K562 (cell line): ENCODE measurements at regions not wholly inside any gene's neighbourhood (a gene's known extent, or its start where the extent isn't known, plus 50 kb on each side); places are given as distances from the start of the nearest gene placed in this dataset.

Source experiments
- ATAC-seq: fragments of 200-7000 bp; cut with Tn5 transposase; 3 replicates; pipeline ENCODE4 v1.9.1; 2020; ENCODE audit warnings: moderate library complexity
- BruUV-seq: library from RNA; stranded (reverse); fragments of 400-500 nt; replicated peaks from 2 replicates; lab custom pipeline; 2021; lab: Mats Ljungman, UMichigan
- CTCF ChIA-PET: fragments of 300-600 bp; formaldehyde crosslinking; extraction: SDS; loops from one replicate; lab custom pipeline; 2021; ENCODE audit warnings: low intra/inter-chr PET ratio; lab: Yijun Ruan, JAX
- POLR2A ChIA-PET: fragments of 300-600, 350-650 bp; sonication (Branson Sonifier 250); formaldehyde crosslinking; extraction: SDS; loops from one replicate; lab custom pipeline; 2021; ENCODE audit warnings: antibody characterized with exemption, inconsistent platforms; lab: Yijun Ruan, JAX
- DNase-seq, 4 experiments: peaks; one replicate each; pipeline versions ENCODE4 v3.0.0 to v3.0.0-alpha.2; 2011 to 2018; ENCODE audit warnings: low spot score in 3 of 4, mixed read lengths in 3 of 4; ENCODE audit errors: extremely low read depth in 1 of 4
- FAIRE-seq: peaks from 2 replicates; lab custom pipeline; 2011; peaks lifted over from hg19 to GRCh38; lab: Jason Lieb, UNC
- H2AFZ ChIP-seq: 2 replicates; pipeline ENCODE4 v1.6.0; 2011; ENCODE audit warnings: low read depth, low read length, control low read depth, inconsistent platforms
- H3K27ac ChIP-seq: fragments of 200-600 bp; 3 replicates; pipeline ENCODE4 v1.8.0; 2011; ENCODE audit warnings: low read depth, mild to moderate bottlenecking, control low read depth, inconsistent platforms, low read length, moderate library complexity, mixed read lengths; ENCODE audit errors: extremely low read depth
- H3K27me3 ChIP-seq, 2 experiments: fragments of 300-600 bp in 1 of 2; 2 replicates in 1 of 2; 3 replicates in 1 of 2; pipeline versions ENCODE4 v1.6.0 to v1.8.0; 2011; ENCODE audit warnings: inconsistent platforms in 2 of 2, low read length in 2 of 2, mild to moderate bottlenecking in 1 of 2, mixed read lengths in 1 of 2, moderate library complexity in 1 of 2; ENCODE audit not compliant: control insufficient read depth in 2 of 2, insufficient read depth in 2 of 2
- H3K36me3 ChIP-seq: fragments of 300-600 bp; 3 replicates; pipeline ENCODE4 v1.8.0; 2011; ENCODE audit warnings: mild to moderate bottlenecking, low read length, inconsistent platforms; ENCODE audit not compliant: control insufficient read depth, insufficient read depth
- H3K4me1 ChIP-seq, 2 experiments: fragments of 200-600 bp in 1 of 2; replicated peaks in 1 of 2; 2 replicates in 1 of 2; 3 replicates in 1 of 2; pipeline versions ENCODE4 v1.5.1 to v1.8.0; 2011; ENCODE audit warnings: inconsistent platforms in 2 of 2, low read length in 2 of 2, mild to moderate bottlenecking in 1 of 2, mixed read lengths in 1 of 2, moderate library complexity in 1 of 2; ENCODE audit not compliant: control insufficient read depth in 2 of 2, insufficient read depth in 2 of 2
- H3K4me2 ChIP-seq: 2 replicates; pipeline ENCODE4 v1.6.1; 2011; ENCODE audit warnings: low read length, control low read depth, inconsistent platforms, mixed read lengths; ENCODE audit not compliant: insufficient read depth
- H3K4me3 ChIP-seq: fragments of 200-600 bp; sonication (generic), shearing (Covaris generic); 2 replicates; pipeline ENCODE4 v1.5.1; 2016; ENCODE audit warnings: control low read depth, inconsistent platforms
- H3K79me2 ChIP-seq: fragments of 200-600 bp; 3 replicates; pipeline ENCODE4 v1.8.0; 2011; ENCODE audit warnings: low read length, inconsistent platforms; ENCODE audit not compliant: control insufficient read depth, insufficient read depth
- H3K9ac ChIP-seq, 2 experiments: 2 replicates each; pipeline versions ENCODE4 v1.6.0 to v1.6.1; 2011; ENCODE audit warnings: low read depth in 2 of 2, low read length in 2 of 2, control low read depth in 1 of 2, inconsistent platforms in 1 of 2, mild to moderate bottlenecking in 1 of 2, mixed read lengths in 1 of 2; ENCODE audit not compliant: insufficient read depth in 1 of 2
- H3K9me1 ChIP-seq: one replicate; pipeline ENCODE4 v1.6.0; 2011; ENCODE audit warnings: inconsistent platforms, mild to moderate bottlenecking, low read length, moderate library complexity; ENCODE audit not compliant: control insufficient read depth, insufficient read depth
- H3K9me3 ChIP-seq: replicated peaks from 2 replicates; pipeline ENCODE4 v1.5.1; 2011; ENCODE audit warnings: low read depth, low read length, inconsistent platforms; ENCODE audit not compliant: control insufficient read depth, insufficient read depth
- H4K20me1 ChIP-seq: replicated peaks from 2 replicates; pipeline ENCODE4 v1.6.1; 2011; ENCODE audit warnings: low read length, inconsistent platforms, mixed read lengths; ENCODE audit not compliant: control insufficient read depth, insufficient read depth
- CAMTA2 ChIP-seq: fragments of 250-450 bp; sonication (Bioruptor Pico); conservative IDR thresholded peaks from 2 replicates; pipeline ENCODE4 v1.5.1; 2022
- ETV5 ChIP-seq: sonication (generic); formaldehyde crosslinking; IDR thresholded peaks from 2 replicates; pipeline ENCODE4 v1.4.0; 2020; ENCODE audit warnings: low read depth, mild to moderate bottlenecking, missing genetic modification reagents
- GTF2F1 ChIP-seq: IDR thresholded peaks from 2 replicates; pipeline ENCODE4 v1.6.1; 2011; ENCODE audit warnings: low read depth, low read length, improper control_type of control experiment
- WHSC1 ChIP-seq: IDR thresholded peaks from one replicate; pipeline ENCODE4 v1.6.1; 2012; ENCODE audit warnings: low read length, control low read depth, inconsistent platforms
- ZNF696 ChIP-seq: fragments of 250-450 bp; sonication (Bioruptor Pico); conservative IDR thresholded peaks from 2 replicates; pipeline ENCODE4 v1.4.0; 2020; ENCODE audit warnings: mild to moderate bottlenecking, moderate library complexity
- WGBS: fragments of 100-300 bp; shearing (Covaris generic); methylation state at CpG from one replicate; pipeline ENCODE4 v1.1.6; 2016; ENCODE audit warnings: low coverage, mixed read lengths; ENCODE audit not compliant: insufficient coverage; ENCODE audit errors: missing lambda C conversion rate; 5-methylcytosine and 5-hydroxymethylcytosine counted together
- in situ Hi-C: fragments of 300-500 bp; cut with MboI; formaldehyde crosslinking; loops from 4 replicates; pipeline ENCODE4 v1.15.0; 2018; ENCODE audit warnings: inconsistent platforms, mixed read lengths
- intact Hi-C: fragments of 100-400 bp; cut with micrococcal nuclease; formaldehyde crosslinking; loops from 2 replicates; pipeline ENCODE4 v1.14.2; 2022
- TF ChIP-seq, protein P1 (sequence below): fragments of 450-650 bp; IDR thresholded peaks from 2 replicates; pipeline ENCODE4 v1.6.1; 2016; ENCODE audit warnings: mild to moderate bottlenecking, moderate library complexity

DNA sequence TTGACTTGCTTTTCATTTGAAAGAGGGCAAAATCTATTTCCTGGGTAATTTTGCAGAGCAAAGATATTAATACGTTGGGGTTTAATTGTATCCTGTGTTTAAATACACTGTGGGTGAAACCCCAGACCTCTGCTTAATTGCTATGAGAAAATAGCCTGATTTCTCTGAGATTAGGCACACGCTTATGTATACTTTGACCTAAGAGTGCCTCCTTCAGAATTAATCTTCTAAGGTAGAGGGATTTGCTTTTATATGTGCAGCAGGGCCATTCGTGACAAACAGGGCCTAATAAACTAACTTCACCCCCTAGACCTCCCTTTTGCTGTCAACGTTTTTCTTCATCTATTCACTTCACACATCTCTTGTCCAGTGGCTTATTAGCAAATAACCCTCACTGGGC, 216.9 kb upstream of the ADGRL2 start:
- intact Hi-C loops (no loop called here), in situ Hi-C loops (no loop called here)
- no peaks in the 10 kb centered on the region for H3K4me1 ChIP-seq
- H3K9me3 ChIP-seq: no peaks in the 10 kb centered on the region
- H3K4me3 ChIP-seq: no peak overlapping the region
- no peak overlapping the region for H2AFZ ChIP-seq
- DNase-seq: no peak
- no peaks in the 10 kb centered on the region for H4K20me1 ChIP-seq
- WGBS: 1% methylated on average over 4 of the region's 4 CpGs
- H3K27me3 ChIP-seq: no peaks in the 10 kb centered on the region
- no peaks in the 10 kb centered on the region for H3K9me1 ChIP-seq
- no peaks in the 10 kb centered on the region for H3K79me2 ChIP-seq
- H3K36me3 ChIP-seq: no peaks in the 10 kb centered on the region
- H3K27ac ChIP-seq: no peak overlapping the region
- FAIRE-seq: no peak
- ChIA-PET CTCF (no interaction called here), POLR2A (no interaction called here)
- BruUV-seq: no TSS peak
- TF ChIP-seq CAMTA2 (CRISPR knock-in tag): no peak
- no peak for TF ChIP-seq GTF2F1
- no peak for TF ChIP-seq ZNF696
- TF ChIP-seq ETV5: no peak
- TF ChIP-seq WHSC1: no peak
- H3K4me2 ChIP-seq: no peak overlapping the region
- H3K9ac ChIP-seq: no peak overlapping the region
- ATAC-seq: no peak

DNA sequence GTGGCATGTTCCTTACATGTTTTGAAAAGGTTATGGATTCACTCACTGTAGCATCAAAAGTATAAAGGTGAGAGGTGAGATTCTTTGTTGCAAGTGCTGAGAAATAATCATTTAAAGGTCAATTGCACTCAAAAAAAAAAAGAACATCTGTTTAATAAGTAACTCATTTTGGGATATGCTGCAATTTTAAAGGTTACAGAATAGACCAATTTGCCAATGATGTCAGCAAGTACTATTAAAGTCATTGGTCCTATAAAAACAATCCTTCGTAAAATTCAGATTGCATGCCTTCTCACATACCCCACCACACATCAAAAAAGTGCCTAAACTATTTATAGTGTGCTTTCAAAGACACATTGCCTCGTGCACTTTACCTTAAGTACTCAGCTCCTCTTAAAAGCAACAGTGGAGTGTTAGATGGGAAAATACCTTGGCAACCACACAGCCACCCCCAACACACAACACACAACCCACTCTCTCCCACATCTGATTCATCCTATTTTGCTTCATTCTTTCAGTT, 218.2 kb upstream of the ADGRL2 start:
- Histone ChIP-seq H3K27ac (no peak overlapping the region), H3K9me3 (no peaks in the 10 kb centered on the region), H3K9ac (no peak overlapping the region), H3K36me3 (no peaks in the 10 kb centered on the region), H3K4me1 (no peaks in the 10 kb centered on the region), H3K27me3 (no peaks in the 10 kb centered on the region), H3K9me1 (no peaks in the 10 kb centered on the region), H3K79me2 (no peaks in the 10 kb centered on the region), H4K20me1 (no peaks in the 10 kb centered on the region), H3K4me2 (no peak overlapping the region), H3K4me3 (no peak overlapping the region), H2AFZ (no peak overlapping the region)
- BruUV-seq: no TSS peak
- in situ Hi-C loops (no loop called here), intact Hi-C loops (no loop called here)
- ChIA-PET CTCF (no interaction called here), POLR2A (no interaction called here)
- WGBS: 0% methylated on average over 2 of the region's 2 CpGs
- DNase-seq (no peak), ATAC-seq (no peak), FAIRE-seq (no peak)
- TF ChIP-seq, protein P1, sequence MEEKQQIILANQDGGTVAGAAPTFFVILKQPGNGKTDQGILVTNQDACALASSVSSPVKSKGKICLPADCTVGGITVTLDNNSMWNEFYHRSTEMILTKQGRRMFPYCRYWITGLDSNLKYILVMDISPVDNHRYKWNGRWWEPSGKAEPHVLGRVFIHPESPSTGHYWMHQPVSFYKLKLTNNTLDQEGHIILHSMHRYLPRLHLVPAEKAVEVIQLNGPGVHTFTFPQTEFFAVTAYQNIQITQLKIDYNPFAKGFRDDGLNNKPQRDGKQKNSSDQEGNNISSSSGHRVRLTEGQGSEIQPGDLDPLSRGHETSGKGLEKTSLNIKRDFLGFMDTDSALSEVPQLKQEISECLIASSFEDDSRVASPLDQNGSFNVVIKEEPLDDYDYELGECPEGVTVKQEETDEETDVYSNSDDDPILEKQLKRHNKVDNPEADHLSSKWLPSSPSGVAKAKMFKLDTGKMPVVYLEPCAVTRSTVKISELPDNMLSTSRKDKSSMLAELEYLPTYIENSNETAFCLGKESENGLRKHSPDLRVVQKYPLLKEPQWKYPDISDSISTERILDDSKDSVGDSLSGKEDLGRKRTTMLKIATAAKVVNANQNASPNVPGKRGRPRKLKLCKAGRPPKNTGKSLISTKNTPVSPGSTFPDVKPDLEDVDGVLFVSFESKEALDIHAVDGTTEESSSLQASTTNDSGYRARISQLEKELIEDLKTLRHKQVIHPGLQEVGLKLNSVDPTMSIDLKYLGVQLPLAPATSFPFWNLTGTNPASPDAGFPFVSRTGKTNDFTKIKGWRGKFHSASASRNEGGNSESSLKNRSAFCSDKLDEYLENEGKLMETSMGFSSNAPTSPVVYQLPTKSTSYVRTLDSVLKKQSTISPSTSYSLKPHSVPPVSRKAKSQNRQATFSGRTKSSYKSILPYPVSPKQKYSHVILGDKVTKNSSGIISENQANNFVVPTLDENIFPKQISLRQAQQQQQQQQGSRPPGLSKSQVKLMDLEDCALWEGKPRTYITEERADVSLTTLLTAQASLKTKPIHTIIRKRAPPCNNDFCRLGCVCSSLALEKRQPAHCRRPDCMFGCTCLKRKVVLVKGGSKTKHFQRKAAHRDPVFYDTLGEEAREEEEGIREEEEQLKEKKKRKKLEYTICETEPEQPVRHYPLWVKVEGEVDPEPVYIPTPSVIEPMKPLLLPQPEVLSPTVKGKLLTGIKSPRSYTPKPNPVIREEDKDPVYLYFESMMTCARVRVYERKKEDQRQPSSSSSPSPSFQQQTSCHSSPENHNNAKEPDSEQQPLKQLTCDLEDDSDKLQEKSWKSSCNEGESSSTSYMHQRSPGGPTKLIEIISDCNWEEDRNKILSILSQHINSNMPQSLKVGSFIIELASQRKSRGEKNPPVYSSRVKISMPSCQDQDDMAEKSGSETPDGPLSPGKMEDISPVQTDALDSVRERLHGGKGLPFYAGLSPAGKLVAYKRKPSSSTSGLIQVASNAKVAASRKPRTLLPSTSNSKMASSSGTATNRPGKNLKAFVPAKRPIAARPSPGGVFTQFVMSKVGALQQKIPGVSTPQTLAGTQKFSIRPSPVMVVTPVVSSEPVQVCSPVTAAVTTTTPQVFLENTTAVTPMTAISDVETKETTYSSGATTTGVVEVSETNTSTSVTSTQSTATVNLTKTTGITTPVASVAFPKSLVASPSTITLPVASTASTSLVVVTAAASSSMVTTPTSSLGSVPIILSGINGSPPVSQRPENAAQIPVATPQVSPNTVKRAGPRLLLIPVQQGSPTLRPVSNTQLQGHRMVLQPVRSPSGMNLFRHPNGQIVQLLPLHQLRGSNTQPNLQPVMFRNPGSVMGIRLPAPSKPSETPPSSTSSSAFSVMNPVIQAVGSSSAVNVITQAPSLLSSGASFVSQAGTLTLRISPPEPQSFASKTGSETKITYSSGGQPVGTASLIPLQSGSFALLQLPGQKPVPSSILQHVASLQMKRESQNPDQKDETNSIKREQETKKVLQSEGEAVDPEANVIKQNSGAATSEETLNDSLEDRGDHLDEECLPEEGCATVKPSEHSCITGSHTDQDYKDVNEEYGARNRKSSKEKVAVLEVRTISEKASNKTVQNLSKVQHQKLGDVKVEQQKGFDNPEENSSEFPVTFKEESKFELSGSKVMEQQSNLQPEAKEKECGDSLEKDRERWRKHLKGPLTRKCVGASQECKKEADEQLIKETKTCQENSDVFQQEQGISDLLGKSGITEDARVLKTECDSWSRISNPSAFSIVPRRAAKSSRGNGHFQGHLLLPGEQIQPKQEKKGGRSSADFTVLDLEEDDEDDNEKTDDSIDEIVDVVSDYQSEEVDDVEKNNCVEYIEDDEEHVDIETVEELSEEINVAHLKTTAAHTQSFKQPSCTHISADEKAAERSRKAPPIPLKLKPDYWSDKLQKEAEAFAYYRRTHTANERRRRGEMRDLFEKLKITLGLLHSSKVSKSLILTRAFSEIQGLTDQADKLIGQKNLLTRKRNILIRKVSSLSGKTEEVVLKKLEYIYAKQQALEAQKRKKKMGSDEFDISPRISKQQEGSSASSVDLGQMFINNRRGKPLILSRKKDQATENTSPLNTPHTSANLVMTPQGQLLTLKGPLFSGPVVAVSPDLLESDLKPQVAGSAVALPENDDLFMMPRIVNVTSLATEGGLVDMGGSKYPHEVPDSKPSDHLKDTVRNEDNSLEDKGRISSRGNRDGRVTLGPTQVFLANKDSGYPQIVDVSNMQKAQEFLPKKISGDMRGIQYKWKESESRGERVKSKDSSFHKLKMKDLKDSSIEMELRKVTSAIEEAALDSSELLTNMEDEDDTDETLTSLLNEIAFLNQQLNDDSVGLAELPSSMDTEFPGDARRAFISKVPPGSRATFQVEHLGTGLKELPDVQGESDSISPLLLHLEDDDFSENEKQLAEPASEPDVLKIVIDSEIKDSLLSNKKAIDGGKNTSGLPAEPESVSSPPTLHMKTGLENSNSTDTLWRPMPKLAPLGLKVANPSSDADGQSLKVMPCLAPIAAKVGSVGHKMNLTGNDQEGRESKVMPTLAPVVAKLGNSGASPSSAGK: no peak
